ENCODE measurements at regions not wholly inside any gene's neighbourhood (a gene's known extent, or its start where the extent isn't known, plus 50 kb on each side); places are given as distances from the start of the nearest gene placed in this dataset.
"Not testable (repeated sequence)": the region's sequence is repeated elsewhere in the genome, so short reads cannot be mapped to it uniquely, and the experiment has no call there.

- DNase-seq, result no peak
Measured at GRCh38 chr10:113471241-113471996, 81.4 kb upstream of the HABP2 start.

GRCh38 chr10:113473011-113473410 lies 79.8 kb upstream of the HABP2 start:
- DNase-seq, result no peak

- no peak for DNase-seq
Measured at GRCh38 chr10:113473851-113474250, 79.0 kb upstream of the HABP2 start.

- DNase-seq, result no peak
Measured at GRCh38 chr10:113474752-113475151, 78.1 kb upstream of the HABP2 start.

DNA sequence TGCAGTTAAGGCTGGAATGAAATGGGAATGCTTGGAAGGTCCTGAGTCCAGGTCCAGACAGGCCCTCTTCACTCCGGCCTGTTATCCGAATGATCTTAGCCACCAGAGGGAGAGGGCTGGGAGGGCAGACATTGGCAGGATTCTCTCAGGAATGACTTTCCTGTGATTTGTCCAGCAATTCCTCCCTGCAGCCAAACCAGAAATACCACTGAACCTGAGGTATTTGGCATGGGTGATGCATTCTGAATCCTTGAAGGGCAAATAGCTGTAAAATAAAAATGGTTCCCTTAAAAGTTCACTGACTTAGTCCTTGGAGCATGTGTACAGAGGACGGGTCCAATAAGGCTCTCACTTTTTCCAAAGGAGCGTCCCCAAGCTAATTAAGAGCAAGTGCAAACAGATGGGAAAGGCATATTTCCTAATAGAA lies 77.5 kb upstream of the HABP2 start:
- no peak for DNase-seq

- DNase-seq, result no peak
Measured at GRCh38 chr10:113476191-113476590, 76.7 kb upstream of the HABP2 start.

- no peak for DNase-seq
Measured at GRCh38 chr10:113476673-113477072, 76.2 kb upstream of the HABP2 start.

GRCh38 chr10:113477451-113477850 lies 75.4 kb upstream of the HABP2 start:
- no peak for DNase-seq

DNA sequence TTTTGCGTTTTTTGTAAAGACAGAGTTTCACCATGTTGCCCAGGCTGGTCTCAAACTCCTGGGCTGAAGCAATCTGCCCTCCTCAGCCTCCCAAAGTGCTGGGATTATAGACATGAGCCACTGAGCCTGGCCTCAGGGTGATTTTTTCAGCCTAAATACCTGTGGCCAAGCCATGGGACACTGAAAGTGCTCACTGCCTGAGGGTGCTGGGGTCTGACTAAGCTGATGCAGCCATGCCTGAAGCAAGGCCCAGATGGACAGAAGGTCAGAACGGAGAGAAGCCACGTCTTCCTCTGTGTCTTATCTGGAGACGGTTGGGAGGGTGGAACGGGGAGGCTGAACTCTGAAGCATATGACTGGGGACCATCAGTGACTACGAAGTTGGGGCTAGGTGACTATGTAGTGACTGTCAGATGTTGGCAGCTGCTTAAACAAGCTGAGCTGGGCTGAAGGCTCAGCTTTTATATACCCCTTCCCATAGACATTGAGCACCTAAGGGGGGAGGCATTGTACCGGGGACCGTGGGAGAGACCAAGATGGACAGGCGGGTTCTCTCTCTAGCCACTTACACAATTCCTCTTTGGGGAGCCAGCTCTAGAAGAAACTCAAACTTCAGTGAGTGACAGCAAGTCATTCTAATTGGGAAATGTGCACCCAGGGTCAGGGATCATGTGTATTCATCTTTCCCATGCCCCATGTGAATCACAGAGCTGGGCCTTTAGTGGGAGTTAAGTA lies 73.3 kb upstream of the HABP2 start:
- DNase-seq, result no peak

DNA sequence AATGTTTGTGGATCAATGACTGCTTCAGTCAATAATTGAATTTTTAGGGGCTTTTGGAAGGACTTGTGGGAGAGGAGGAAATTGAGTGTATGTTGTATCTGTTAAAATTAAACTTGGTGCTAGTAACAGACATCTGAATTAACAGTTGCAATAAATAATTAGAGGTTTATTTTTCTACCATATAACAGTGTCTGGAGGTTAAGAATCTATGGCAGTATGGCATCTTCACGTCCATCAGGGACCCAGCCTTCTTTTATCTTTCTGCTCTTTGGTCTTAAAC lies 72.8 kb upstream of the HABP2 start:
- DNase-seq, result no peak

GRCh38 chr10:113480851-113481502 lies 71.9 kb upstream of the HABP2 start:
- DNase-seq, result no peak

DNA sequence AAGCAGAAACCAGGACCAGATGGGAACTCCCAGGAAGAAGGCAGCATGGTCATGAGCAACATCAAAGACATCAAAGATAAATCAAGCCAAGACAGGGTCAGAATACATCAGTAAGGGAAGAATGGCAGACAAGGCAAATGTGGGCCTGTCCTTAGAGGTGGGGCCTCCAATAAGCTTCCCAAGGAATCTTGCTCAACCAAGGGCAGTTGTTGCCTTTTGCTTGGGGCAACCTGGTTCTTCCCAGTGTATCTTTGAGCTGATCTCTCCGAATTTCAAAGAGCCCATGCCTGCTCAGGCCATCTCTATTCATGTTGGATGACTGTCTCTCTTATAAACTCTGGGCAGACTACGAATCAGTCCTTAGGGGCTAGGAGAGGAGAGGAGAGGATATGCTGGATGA lies 68.4 kb upstream of the HABP2 start:
- DNase-seq, result no peak

GRCh38 chr10:113485736-113486135 lies 67.1 kb upstream of the HABP2 start:
- no peak for DNase-seq

GRCh38 chr10:113486531-113486930 lies 66.3 kb upstream of the HABP2 start:
- no peak for DNase-seq

DNA sequence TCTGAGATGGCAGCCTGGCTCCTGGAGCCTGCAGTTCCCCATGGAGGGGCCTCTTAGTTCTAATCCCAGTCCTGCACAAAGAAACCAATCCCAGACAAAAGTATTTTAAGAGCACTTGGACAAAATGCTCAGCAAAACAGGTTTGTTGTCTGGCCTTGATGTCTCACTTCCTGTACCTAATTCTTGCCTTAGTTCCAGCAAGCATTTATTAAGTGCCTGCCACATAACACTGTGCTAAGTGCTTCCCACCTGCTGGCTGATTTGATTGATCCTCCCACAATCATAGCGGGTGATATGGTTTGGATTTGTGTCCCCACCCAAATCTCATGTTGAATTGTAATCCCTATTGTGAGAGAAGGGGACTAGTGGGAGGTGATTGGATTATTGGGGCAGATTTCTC lies 65.7 kb upstream of the HABP2 start:
- no peak for DNase-seq

- DNase-seq, result no peak
Measured at GRCh38 chr10:113488186-113488585, 64.7 kb upstream of the HABP2 start.

GRCh38 chr10:113489522-113489921 lies 63.3 kb upstream of the HABP2 start:
- DNase-seq, result not testable (repeated sequence)

GRCh38 chr10:113491967-113492565 lies 60.8 kb upstream of the HABP2 start:
- DNase-seq, result no peak

GRCh38 chr10:113493195-113493594 lies 59.7 kb upstream of the HABP2 start:
- DNase-seq, result no peak

DNA sequence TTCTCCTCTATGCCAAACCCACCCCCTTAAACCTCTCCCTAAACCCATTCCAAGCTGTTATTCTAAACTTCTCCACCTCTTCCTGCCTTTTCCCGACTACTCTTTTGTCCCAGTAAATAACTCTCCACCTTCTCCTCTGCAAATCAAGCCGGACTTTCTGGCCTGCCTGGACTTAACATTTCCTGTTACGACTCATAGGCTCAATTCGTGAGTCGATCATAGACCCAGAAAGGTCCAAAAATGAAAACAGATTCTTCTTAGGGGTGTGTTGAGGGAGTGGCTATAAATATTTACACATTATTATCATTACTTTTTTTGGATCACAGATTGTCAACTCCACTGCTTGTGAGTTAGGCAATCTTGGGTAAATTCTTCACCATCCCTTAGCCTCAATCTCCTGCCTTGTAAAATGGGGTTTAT lies 59.0 kb upstream of the HABP2 start:
- no peak for DNase-seq

GRCh38 chr10:113494761-113495160 lies 58.1 kb upstream of the HABP2 start:
- DNase-seq, result no peak

- no peak for DNase-seq
Measured at GRCh38 chr10:113495553-113495952, 57.3 kb upstream of the HABP2 start.

Measured in T-helper 9 cell (primary cell).